HUES48 (cell line): ENCODE measurements at regions not wholly inside any gene's neighbourhood (a gene's known extent, or its start where the extent isn't known, plus 50 kb on each side); places are given as distances from the start of the nearest gene placed in this dataset.

ENCODE experiments used
- H3K27ac ChIP-seq: one replicate; pipeline ENCODE4 v1.7.0; 2013; ENCODE audit warnings: low read depth, low read length, inconsistent platforms
- H3K27me3 ChIP-seq: 2 replicates; pipeline ENCODE4 v1.6.1; 2013; ENCODE audit warnings: mild to moderate bottlenecking, low read length; ENCODE audit not compliant: control insufficient read depth, insufficient read depth
- H3K36me3 ChIP-seq: 2 replicates; pipeline ENCODE4 v1.6.1; 2013; ENCODE audit warnings: low read length; ENCODE audit not compliant: control insufficient read depth, insufficient read depth
- H3K4me1 ChIP-seq: 2 replicates; pipeline ENCODE4 v1.6.1; 2013; ENCODE audit warnings: mild to moderate bottlenecking, low read length; ENCODE audit not compliant: control insufficient read depth, insufficient read depth
- H3K4me3 ChIP-seq: 2 replicates; pipeline ENCODE4 v1.5.1; 2013; ENCODE audit warnings: mild to moderate bottlenecking, low read depth, low read length
- H3K9ac ChIP-seq: 2 replicates; pipeline ENCODE4 v1.6.1; 2013; ENCODE audit warnings: mild to moderate bottlenecking, low read depth, low read length, moderate library complexity
- H3K9me3 ChIP-seq: 2 replicates; pipeline ENCODE4 v1.6.1; 2013; ENCODE audit warnings: low read length; ENCODE audit not compliant: control insufficient read depth, insufficient read depth

- H3K9me3 ChIP-seq = no peaks in the 10 kb centered on the region
Measured at GRCh38 chr4:135269125-135269890, 1067.7 kb upstream of the PABPC4L start.

DNA sequence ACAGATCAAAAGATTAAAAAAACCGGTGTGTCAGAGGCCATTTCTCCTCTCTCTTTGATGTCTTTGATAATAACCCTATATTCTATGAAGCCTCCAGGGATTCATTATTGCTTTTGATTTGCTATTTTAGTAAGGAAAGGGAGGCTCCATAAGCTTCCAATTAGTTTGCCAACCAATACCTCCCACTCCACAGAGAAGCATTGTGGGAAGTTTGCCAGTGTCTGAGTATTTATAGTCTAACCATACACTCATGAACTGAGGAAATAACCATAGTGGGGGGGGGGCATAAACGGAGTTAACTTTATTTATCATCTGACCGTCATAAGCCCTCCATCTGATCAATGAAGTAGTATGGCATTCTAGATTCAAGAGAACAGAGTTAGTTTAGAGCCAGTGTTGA is 1066.8 kb upstream of the PABPC4L start:
- Histone ChIP-seq H3K9ac (no peak overlapping the region), H3K9me3 (no peaks in the 10 kb centered on the region), H3K36me3 (no peaks in the 10 kb centered on the region), H3K4me3 (no peak overlapping the region), H3K4me1 (no peaks in the 10 kb centered on the region), H3K27ac (no peak overlapping the region), H3K27me3 (no peaks in the 10 kb centered on the region)

More at GRCh38 chr4:135269125-135269890, 1067.7 kb upstream of the PABPC4L start:
- no peak overlapping the region for H3K4me3 ChIP-seq
- H3K4me1 ChIP-seq = no peaks in the 10 kb centered on the region
- H3K9ac ChIP-seq = no peak overlapping the region
- no peaks in the 10 kb centered on the region for H3K27me3 ChIP-seq
- no peaks in the 10 kb centered on the region for H3K36me3 ChIP-seq
- no peak overlapping the region for H3K27ac ChIP-seq

DNA sequence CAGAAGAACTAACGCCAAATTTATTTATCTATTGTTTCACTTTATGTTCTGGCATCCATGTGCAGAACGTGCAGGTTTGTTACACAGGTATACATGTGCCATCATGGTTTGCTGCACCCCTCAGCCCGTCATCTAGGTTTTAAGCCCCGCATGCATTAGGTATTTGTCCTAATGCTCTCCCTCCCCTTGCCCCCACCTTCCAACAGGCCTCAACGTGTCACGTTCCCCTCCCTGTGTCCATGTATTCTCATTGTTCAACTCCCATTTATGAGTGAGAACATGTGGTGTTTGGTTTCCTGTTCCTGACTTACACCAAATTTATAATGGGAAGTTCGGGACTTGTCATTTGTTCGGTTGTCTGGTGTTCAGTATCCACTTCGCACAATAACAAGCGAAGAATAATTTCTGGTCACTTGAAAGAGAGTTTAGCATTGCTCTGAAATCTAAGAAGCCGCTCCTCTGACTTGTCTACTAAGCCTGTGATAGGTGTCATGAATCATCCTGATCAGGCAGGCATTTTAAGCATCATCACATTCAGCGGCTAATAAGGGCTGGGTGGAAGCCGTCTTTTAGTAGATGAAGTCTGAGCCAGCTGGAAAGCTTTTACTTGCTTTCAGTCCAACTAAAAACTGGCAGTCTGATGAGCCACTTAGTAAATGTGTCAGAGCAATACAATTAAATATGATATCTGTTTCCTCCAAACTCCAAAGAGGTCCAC is 1065.7 kb upstream of the PABPC4L start:
- H3K4me1 ChIP-seq = no peaks in the 10 kb centered on the region
- no peak overlapping the region for H3K27ac ChIP-seq
- no peak overlapping the region for H3K9ac ChIP-seq
- no peaks in the 10 kb centered on the region for H3K27me3 ChIP-seq
- H3K36me3 ChIP-seq = no peaks in the 10 kb centered on the region
- H3K9me3 ChIP-seq = no peaks in the 10 kb centered on the region
- H3K4me3 ChIP-seq = no peak overlapping the region

GRCh38 chr4:135256111-135256510 is 1054.5 kb upstream of the PABPC4L start:
- H3K9me3 ChIP-seq = no peaks in the 10 kb centered on the region
- no peak overlapping the region for H3K4me3 ChIP-seq
- no peaks in the 10 kb centered on the region for H3K27me3 ChIP-seq
- H3K9ac ChIP-seq = no peak overlapping the region
- H3K27ac ChIP-seq = no peak overlapping the region
- H3K4me1 ChIP-seq = 0 out of 2 replicates have a peak, but pooled peaks cover 3% of the 10 kb centered on the region
- H3K36me3 ChIP-seq = no peaks in the 10 kb centered on the region

DNA sequence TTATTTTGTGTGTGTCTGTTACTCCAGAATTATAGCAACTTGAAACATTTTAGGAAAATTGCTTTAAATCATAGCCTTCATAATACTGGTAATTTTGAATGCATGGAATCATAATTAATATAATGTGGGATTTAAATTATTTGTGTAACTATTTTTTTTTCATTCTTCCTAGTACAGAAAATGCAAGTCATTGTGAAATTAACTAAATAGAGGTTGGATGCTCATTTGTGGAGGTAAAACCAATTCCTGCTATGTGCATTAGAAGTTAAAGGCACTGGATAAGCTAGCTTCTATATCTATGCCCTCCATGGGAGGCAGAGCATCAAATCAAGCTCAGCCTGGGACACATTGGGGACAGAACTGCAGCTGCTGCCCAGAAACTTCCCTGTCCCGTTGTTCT is 1048.5 kb upstream of the PABPC4L start:
- Histone ChIP-seq H3K27ac (no peak overlapping the region), H3K4me1 (peaks cover 28% of the 10 kb centered on the region), H3K9me3 (no peaks in the 10 kb centered on the region), H3K36me3 (no peaks in the 10 kb centered on the region), H3K9ac (0 out of 2 replicates have a peak overlapping the region, but pooled peaks have one; percentile 14), H3K4me3 (no peak overlapping the region), H3K27me3 (no peaks in the 10 kb centered on the region)

GRCh38 chr4:135249024-135249423 is 1047.4 kb upstream of the PABPC4L start:
- Histone ChIP-seq H3K4me3 (no peak overlapping the region), H3K36me3 (no peaks in the 10 kb centered on the region), H3K4me1 (peaks cover 38% of the 10 kb centered on the region), H3K27me3 (no peaks in the 10 kb centered on the region), H3K27ac (no peak overlapping the region), H3K9me3 (no peaks in the 10 kb centered on the region), H3K9ac (no peak overlapping the region)

DNA sequence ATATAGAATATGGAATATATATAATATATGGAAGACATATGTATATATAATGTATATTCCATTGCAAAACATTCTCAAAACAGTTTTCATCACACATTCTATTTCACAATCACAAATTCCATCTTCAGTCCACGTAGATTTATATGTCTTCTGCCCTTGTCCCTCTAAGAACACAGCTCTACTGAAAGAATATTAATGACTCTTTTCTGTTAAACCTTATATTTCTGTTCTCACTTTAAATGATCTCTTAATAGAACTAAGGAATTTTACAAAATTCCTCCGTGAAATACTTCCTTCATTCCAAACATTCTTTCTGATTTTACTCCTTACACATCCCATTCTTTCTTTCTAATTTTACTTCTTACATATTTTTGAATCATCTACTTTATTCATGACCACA is 1043.1 kb upstream of the PABPC4L start:
- Histone ChIP-seq H3K27ac (no peak overlapping the region), H3K9me3 (no peaks in the 10 kb centered on the region), H3K4me3 (no peak overlapping the region; the same call in 1 of the 2 replicates), H3K9ac (no peak overlapping the region), H3K27me3 (no peaks in the 10 kb centered on the region), H3K36me3 (no peaks in the 10 kb centered on the region), H3K4me1 (peaks cover 28% of the 10 kb centered on the region)

- H3K4me1 ChIP-seq = peaks cover 22% of the 10 kb centered on the region
- H3K9me3 ChIP-seq = no peaks in the 10 kb centered on the region
- no peaks in the 10 kb centered on the region for H3K27me3 ChIP-seq
- H3K27ac ChIP-seq = no peak overlapping the region
- H3K4me3 ChIP-seq = no peak overlapping the region
- no peak overlapping the region for H3K9ac ChIP-seq
- H3K36me3 ChIP-seq = no peaks in the 10 kb centered on the region
Measured at GRCh38 chr4:135244056-135244455, 1042.5 kb upstream of the PABPC4L start.

DNA sequence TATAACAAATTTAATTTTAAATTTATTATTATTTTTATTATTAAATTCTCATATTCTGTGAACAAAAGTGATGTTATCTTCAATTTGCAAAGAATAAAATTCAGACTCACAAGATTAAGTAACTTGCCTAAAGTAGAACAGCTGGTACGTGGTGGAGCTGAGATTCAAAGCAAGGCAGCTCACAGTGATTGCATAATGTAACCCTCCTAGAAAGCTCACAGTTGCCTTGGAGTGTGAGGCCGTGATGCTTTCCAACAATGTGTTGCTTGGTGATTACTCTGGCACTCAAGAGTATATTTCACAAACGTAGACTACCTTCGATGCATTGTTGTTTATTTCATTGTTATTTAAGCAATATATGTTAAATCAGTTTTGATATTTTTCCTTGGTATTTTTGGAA is 1039.2 kb upstream of the PABPC4L start:
- Histone ChIP-seq H3K9ac (no peak overlapping the region), H3K36me3 (no peaks in the 10 kb centered on the region), H3K9me3 (no peaks in the 10 kb centered on the region), H3K4me3 (no peak overlapping the region), H3K27ac (no peak overlapping the region), H3K4me1 (peaks cover 19% of the 10 kb centered on the region), H3K27me3 (no peaks in the 10 kb centered on the region)

GRCh38 chr4:135239964-135240363 is 1038.4 kb upstream of the PABPC4L start:
- Histone ChIP-seq H3K27ac (no peak overlapping the region), H3K27me3 (no peaks in the 10 kb centered on the region), H3K4me1 (peaks cover 11% of the 10 kb centered on the region), H3K4me3 (no peak overlapping the region), H3K36me3 (no peaks in the 10 kb centered on the region), H3K9ac (no peak overlapping the region), H3K9me3 (no peaks in the 10 kb centered on the region)

DNA sequence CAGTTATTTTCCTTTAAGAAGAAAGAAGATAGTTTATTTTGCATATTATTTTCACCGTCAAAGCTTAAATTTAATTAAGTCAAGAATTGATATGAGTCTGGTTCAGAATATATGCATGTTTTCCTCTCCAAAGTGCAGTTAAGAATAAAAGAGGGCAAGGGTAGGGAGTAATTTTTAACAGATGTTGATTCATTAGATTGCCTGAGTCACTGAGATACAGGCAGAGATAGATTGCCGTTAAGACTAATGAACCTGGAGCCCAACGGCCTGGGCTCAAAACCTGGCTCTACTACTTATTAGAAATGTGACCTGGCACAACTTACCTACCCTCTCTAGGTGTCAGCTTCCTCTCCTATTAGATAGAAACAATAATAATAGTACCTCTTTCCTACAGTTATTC is 1037.4 kb upstream of the PABPC4L start:
- Histone ChIP-seq H3K4me3 (no peak overlapping the region), H3K27ac (no peak overlapping the region)

More for the DNA sequence above, 1037.4 kb upstream of the PABPC4L start:
- no peaks in the 10 kb centered on the region for H3K36me3 ChIP-seq
- H3K27me3 ChIP-seq = no peaks in the 10 kb centered on the region
- H3K4me1 ChIP-seq = peaks cover 1% of the 10 kb centered on the region
- H3K9ac ChIP-seq = no peak overlapping the region
- H3K9me3 ChIP-seq = no peaks in the 10 kb centered on the region
